Endodermal cell (in vitro differentiated cells): ENCODE measurements at regions not wholly inside any gene's neighbourhood (a gene's known extent, or its start where the extent isn't known, plus 50 kb on each side); places are given as distances from the start of the nearest gene placed in this dataset.

ENCODE experiments used
- DNase-seq: peaks from one replicate; pipeline ENCODE4 v3.0.0-alpha.2; 2017
- H3K27ac ChIP-seq: 2 replicates; pipeline ENCODE4 v1.5.1; 2013; ENCODE audit warnings: mild to moderate bottlenecking, low read depth, low read length, moderate library complexity
- H3K27me3 ChIP-seq: 2 replicates; pipeline ENCODE4 v1.6.1; 2013; ENCODE audit warnings: mild to moderate bottlenecking, low read length, moderate library complexity; ENCODE audit not compliant: insufficient read depth, control insufficient read depth, poor library complexity, severe bottlenecking
- H3K36me3 ChIP-seq: 2 replicates; pipeline ENCODE4 v1.7.0; 2013; ENCODE audit warnings: mild to moderate bottlenecking, low read length, moderate library complexity; ENCODE audit not compliant: control insufficient read depth, insufficient read depth
- H3K4me1 ChIP-seq: one replicate; pipeline ENCODE4 v1.7.0; 2013; ENCODE audit warnings: low read length; ENCODE audit not compliant: control insufficient read depth, insufficient read depth
- H3K4me3 ChIP-seq: 2 replicates; pipeline ENCODE4 v1.5.1; 2013; ENCODE audit warnings: mild to moderate bottlenecking, low read length, moderate library complexity
- H3K9ac ChIP-seq: 2 replicates; pipeline ENCODE4 v1.6.1; 2013; ENCODE audit warnings: mild to moderate bottlenecking, low read length, moderate library complexity; ENCODE audit not compliant: poor library complexity, severe bottlenecking; ENCODE audit errors: extremely low read depth
- H3K9me3 ChIP-seq: 2 replicates; pipeline ENCODE4 v1.6.1; 2013; ENCODE audit warnings: mild to moderate bottlenecking, low read length, moderate library complexity; ENCODE audit not compliant: control insufficient read depth
- H3K27ac Mint-ChIP-seq: 2 replicates; pipeline ENCODE4 v1.8.0; 2020; ENCODE audit warnings: mixed read lengths
- H3K27me3 Mint-ChIP-seq: 2 replicates; pipeline ENCODE4 v1.8.0; 2021; ENCODE audit warnings: mild to moderate bottlenecking, mixed read lengths; ENCODE audit not compliant: insufficient read depth
- H3K36me3 Mint-ChIP-seq: 2 replicates; pipeline ENCODE4 v1.8.0; 2020; ENCODE audit warnings: low read depth, mixed read lengths
- H3K4me1 Mint-ChIP-seq: 2 replicates; pipeline ENCODE4 v1.8.0; 2020; ENCODE audit warnings: mixed read lengths
- H3K4me3 Mint-ChIP-seq: 2 replicates; pipeline ENCODE4 v1.8.0; 2020; ENCODE audit warnings: mild to moderate bottlenecking, moderate library complexity, mixed read lengths
- H3K9me3 Mint-ChIP-seq: 2 replicates; pipeline ENCODE4 v1.8.0; 2020; ENCODE audit warnings: mild to moderate bottlenecking, mixed read lengths
- CTCF ChIP-seq: fragments of 200-600 bp; sonication (generic); conservative IDR thresholded peaks from 2 replicates; pipeline ENCODE4 v1.5.0; 2021; ENCODE audit warnings: antibody characterized with exemption, mild to moderate bottlenecking
- WGBS, 2 experiments: methylation state at CpG; one replicate each; pipeline versions ENCODE4 v1.1.5 to v1.1.7; 2013; ENCODE audit warnings: missing lambda C conversion rate in 2 of 2, mixed read lengths in 1 of 2; ENCODE audit not compliant: insufficient coverage in 1 of 2, insufficient read length in 1 of 2; 5-methylcytosine and 5-hydroxymethylcytosine counted together

DNA sequence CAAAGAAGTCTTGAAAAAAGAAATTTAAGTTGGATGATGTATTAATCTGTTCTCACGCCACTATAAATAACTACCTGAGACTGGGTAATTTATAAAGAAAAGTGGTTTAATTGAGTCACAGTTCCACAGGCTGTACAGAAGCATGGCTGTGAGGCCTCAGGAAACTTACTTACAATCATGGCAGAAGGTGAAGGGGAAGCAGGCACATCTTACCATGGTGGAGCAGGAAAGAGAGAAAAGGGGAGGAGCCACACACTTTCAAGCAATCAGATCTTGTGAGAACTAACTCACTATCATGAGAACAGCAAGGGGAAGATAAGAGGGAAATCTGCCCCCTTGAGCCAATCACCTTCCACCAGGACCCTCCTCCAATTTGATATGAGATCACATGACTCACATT, 65.7 kb upstream of the AMOTL1 start:
- 100% methylated on average over 1 of the region's 1 CpG; no CpG with 5 or more reads in 1 of the 2 experiments for WGBS, 2 experiments
- Mint-ChIP-seq H3K27ac (no peak overlapping the region), H3K36me3 (no peaks in the 10 kb centered on the region), H3K9me3 (no peaks in the 10 kb centered on the region), H3K4me3 (no peak overlapping the region), H3K27me3 (no peaks in the 10 kb centered on the region), H3K4me1 (peaks cover 18% of the 10 kb centered on the region)
- Histone ChIP-seq H3K4me3 (no peak overlapping the region), H3K27me3 (no peaks in the 10 kb centered on the region), H3K9ac (no peak overlapping the region), H3K27ac (no peak overlapping the region), H3K4me1 (no peaks in the 10 kb centered on the region), H3K9me3 (no peaks in the 10 kb centered on the region), H3K36me3 (no peaks in the 10 kb centered on the region)
- TF ChIP-seq CTCF: no peak
- no peak for DNase-seq

DNA sequence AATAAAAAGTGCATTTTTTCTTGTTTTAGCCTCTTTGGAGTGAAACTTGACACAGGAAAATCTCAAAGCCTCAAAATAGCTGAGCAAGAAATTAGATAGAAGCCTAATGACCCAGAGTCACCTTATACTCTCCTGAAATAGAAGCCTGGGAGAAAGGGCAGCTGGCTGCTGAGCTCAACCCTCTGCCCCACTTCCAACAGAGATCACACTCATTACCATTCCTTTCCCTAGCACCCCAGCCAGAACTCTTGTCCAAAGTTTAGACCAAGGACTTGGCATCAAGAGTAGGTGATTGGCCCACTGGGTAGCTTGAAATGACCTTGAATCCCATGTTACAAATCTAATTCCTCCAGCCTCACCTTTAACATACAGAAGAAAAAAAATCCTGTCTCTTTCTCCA, 62.7 kb upstream of the AMOTL1 start:
- H3K27me3 ChIP-seq: no peaks in the 10 kb centered on the region
- no peak for TF ChIP-seq CTCF
- no peak for DNase-seq
- H3K9me3 Mint-ChIP-seq: no peaks in the 10 kb centered on the region
- H3K27ac Mint-ChIP-seq: no peak overlapping the region
- no peak overlapping the region for H3K4me3 ChIP-seq
- H3K36me3 ChIP-seq: no peaks in the 10 kb centered on the region
- no peaks in the 10 kb centered on the region for H3K36me3 Mint-ChIP-seq
- no peak overlapping the region for H3K27ac ChIP-seq
- H3K4me1 ChIP-seq: no peaks in the 10 kb centered on the region
- H3K9ac ChIP-seq: no peak overlapping the region
- no peaks in the 10 kb centered on the region for H3K9me3 ChIP-seq
- H3K4me1 Mint-ChIP-seq: peaks cover 20% of the 10 kb centered on the region
- no peaks in the 10 kb centered on the region for H3K27me3 Mint-ChIP-seq
- H3K4me3 Mint-ChIP-seq: no peak overlapping the region

DNA sequence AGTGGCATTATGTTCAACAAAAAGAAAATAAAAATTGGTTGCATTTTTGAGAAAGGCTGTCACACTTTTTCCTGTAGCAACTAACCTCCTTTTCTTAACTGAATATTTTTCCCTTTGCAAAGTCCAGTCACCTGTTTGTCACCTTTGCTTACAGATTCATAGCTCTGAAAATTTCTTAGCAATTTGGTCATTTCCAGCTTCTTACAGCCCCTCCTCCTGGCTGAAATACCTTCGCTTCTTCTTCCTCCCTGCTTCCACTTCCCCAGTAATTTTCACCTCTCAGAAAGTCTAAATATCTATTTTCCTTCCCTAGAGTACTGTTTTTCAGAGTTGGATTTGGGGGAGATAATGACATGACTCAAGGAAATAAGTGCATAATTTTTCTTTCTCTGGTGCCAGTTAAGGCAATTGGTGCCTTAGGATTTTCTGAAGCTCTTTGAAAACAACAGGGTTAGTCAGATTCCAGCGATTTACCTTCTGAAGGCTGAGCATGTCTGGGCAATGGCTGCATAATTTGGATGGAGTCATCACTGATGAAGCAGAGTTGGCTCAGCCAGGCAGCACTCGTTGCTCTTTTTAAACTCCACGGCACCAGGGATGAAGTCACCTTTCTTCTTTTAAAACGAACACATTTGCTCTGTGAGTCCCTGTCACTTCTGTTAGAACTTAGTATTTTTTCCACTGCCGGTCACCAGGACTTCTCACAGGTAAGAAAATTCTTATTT, 62.1 kb upstream of the AMOTL1 start:
- Mint-ChIP-seq H3K27me3 (no peaks in the 10 kb centered on the region), H3K4me1 (peaks cover 20% of the 10 kb centered on the region), H3K27ac (no peak overlapping the region), H3K4me3 (no peak overlapping the region), H3K9me3 (no peaks in the 10 kb centered on the region), H3K36me3 (no peaks in the 10 kb centered on the region)
- no peak for TF ChIP-seq CTCF
- no peak overlapping the region for H3K9ac ChIP-seq
- H3K27me3 ChIP-seq: no peaks in the 10 kb centered on the region
- no peak overlapping the region for H3K27ac ChIP-seq
- no peaks in the 10 kb centered on the region for H3K4me1 ChIP-seq
- no peaks in the 10 kb centered on the region for H3K36me3 ChIP-seq
- H3K9me3 ChIP-seq: no peaks in the 10 kb centered on the region
- no peak overlapping the region for H3K4me3 ChIP-seq
- DNase-seq: no peak
- 83 to 89% methylated on average over 5 to 6 of the region's 6 CpGs for WGBS, 2 experiments
